ENCODE measurements at regions not wholly inside any gene's neighbourhood (a gene's known extent, or its start where the extent isn't known, plus 50 kb on each side); places are given as distances from the start of the nearest gene placed in this dataset.
"Not testable (repeated sequence)": the region's sequence is repeated elsewhere in the genome, so short reads cannot be mapped to it uniquely, and the experiment has no call there.

DNA sequence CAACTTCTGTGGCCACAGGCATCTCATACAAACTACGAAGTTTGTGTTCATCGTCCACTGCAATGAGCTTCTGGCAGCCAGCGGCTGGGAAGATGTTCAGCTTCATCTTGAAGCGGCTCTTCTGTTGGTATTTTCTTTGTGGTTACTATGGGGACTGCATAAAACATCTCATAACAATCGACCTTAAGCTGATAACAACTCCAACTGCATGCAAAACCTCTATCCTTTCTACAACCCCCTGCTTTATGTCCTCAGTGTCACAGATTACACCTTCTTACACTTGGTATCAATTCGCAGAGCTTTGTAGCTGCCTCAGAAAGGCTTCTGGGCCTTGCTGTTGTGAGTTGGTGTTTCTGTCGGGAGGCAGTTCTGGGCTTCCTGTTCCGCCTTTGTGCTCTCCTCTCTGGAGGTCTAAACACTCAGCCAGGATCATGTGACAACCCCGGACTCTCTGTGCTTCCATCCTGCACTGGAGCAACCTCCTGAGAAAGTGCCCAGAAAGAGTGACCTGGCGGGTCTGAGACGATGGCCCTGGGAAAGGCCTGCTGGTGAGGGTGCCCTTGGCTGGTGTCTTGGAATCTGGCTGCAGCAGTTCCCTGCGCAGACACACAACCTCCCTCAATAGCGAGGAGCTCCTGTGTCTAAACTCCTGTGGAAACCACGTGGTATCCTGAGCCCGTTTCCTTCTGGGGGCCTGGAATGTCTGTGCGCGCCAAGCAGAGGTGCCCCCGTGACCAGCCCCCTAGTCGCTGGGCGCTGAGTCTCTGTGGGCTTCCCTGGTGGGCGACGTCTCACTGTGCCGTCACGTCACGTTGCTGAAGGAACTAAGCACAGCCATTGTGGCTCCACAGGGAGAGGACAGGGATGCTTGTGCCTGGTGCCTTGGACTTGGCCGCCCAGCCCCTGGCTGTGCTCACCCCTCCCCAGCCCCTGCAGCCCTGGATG lies 339.6 kb downstream of the ADGRD1 start:
- TF ChIP-seq, protein P1, sequence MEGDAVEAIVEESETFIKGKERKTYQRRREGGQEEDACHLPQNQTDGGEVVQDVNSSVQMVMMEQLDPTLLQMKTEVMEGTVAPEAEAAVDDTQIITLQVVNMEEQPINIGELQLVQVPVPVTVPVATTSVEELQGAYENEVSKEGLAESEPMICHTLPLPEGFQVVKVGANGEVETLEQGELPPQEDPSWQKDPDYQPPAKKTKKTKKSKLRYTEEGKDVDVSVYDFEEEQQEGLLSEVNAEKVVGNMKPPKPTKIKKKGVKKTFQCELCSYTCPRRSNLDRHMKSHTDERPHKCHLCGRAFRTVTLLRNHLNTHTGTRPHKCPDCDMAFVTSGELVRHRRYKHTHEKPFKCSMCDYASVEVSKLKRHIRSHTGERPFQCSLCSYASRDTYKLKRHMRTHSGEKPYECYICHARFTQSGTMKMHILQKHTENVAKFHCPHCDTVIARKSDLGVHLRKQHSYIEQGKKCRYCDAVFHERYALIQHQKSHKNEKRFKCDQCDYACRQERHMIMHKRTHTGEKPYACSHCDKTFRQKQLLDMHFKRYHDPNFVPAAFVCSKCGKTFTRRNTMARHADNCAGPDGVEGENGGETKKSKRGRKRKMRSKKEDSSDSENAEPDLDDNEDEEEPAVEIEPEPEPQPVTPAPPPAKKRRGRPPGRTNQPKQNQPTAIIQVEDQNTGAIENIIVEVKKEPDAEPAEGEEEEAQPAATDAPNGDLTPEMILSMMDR (IDR thresholded peaks at IDR 0.05): not testable (repeated sequence)
- not testable (repeated sequence) for TF ChIP-seq POLR2A (IDR thresholded peaks at IDR 0.05)

All from esophagus squamous epithelium (tissue), 4 donors.